Keratinocyte (primary cell): ENCODE measurements at regions not wholly inside any gene's neighbourhood (a gene's known extent, or its start where the extent isn't known, plus 50 kb on each side); places are given as distances from the start of the nearest gene placed in this dataset.

Experiments
- CTCF ChIP-seq, 3 experiments: IDR thresholded peaks in 1 of 3; conservative IDR thresholded peaks in 1 of 3; optimal IDR thresholded peaks in 1 of 3; 2 replicates in 2 of 3; 3 replicates in 1 of 3; pipeline versions ENCODE3 to v1.5.1; 2011; ENCODE audit warnings: low read length in 3 of 3, mild to moderate bottlenecking in 3 of 3, moderate library complexity in 2 of 3, control low read depth in 1 of 3, inconsistent platforms in 1 of 3; ENCODE audit not compliant: insufficient read depth in 2 of 3; ENCODE audit errors: extremely low read depth in 1 of 3
- EZH2 ChIP-seq: IDR thresholded peaks from one replicate; pipeline ENCODE4 v1.6.1; 2012; ENCODE audit warnings: inconsistent platforms, mild to moderate bottlenecking, low read length, moderate library complexity

- no peak for TF ChIP-seq CTCF (optimal IDR thresholded peaks at IDR 0.05 in 1 of 3, IDR thresholded peaks at IDR 0.05 in 1 of 3, conservative IDR thresholded peaks at IDR 0.05 in 1 of 3; ENCODE audit: extremely low read depth in 1 of 3, insufficient read depth in 2 of 3, low read length in 3 of 3)
- TF ChIP-seq EZH2, result no peak
Observed at GRCh38 chr3:162077108-162077507, 580.5 kb downstream of the OTOL1 start.
